Glutamatergic neuron (in vitro differentiated cells): ENCODE measurements at regions not wholly inside any gene's neighbourhood (a gene's known extent, or its start where the extent isn't known, plus 50 kb on each side); places are given as distances from the start of the nearest gene placed in this dataset.

Source experiments
- DNase-seq: peaks from one replicate; pipeline ENCODE4 v3.0.0; 2022
- H3K27ac Mint-ChIP-seq: one replicate; pipeline ENCODE4 v1.8.0; 2020; ENCODE audit warnings: mild to moderate bottlenecking, mixed read lengths, inconsistent platforms; ENCODE audit not compliant: unreplicated experiment
- H3K27me3 Mint-ChIP-seq: one replicate; pipeline ENCODE4 v1.8.0; 2020; ENCODE audit warnings: mild to moderate bottlenecking, moderate library complexity, mixed read lengths, inconsistent platforms; ENCODE audit not compliant: unreplicated experiment
- H3K36me3 Mint-ChIP-seq: one replicate; pipeline ENCODE4 v1.8.0; 2020; ENCODE audit warnings: mild to moderate bottlenecking, mixed read lengths, inconsistent platforms; ENCODE audit not compliant: unreplicated experiment
- H3K4me1 Mint-ChIP-seq: one replicate; pipeline ENCODE4 v1.8.0; 2020; ENCODE audit warnings: mild to moderate bottlenecking, low read depth, mixed read lengths, inconsistent platforms; ENCODE audit not compliant: unreplicated experiment
- H3K4me3 Mint-ChIP-seq: one replicate; pipeline ENCODE4 v1.8.0; 2020; ENCODE audit warnings: mild to moderate bottlenecking, mixed read lengths, inconsistent platforms; ENCODE audit not compliant: unreplicated experiment
- H3K9me3 Mint-ChIP-seq: one replicate; pipeline ENCODE4 v1.8.0; 2020; ENCODE audit warnings: mild to moderate bottlenecking, moderate library complexity, mixed read lengths, inconsistent platforms; ENCODE audit not compliant: unreplicated experiment
- TF ChIP-seq, protein P1 (sequence below): fragments of 200-600 bp; sonication (generic); IDR thresholded peaks from one replicate; pipeline ENCODE4 v1.5.0; 2021; ENCODE audit not compliant: partially characterized antibody, unreplicated experiment

GRCh38 chr13:34634448-34634847, 307.6 kb upstream of the NBEA start:
- Mint-ChIP-seq H3K36me3 (no peaks in the 10 kb centered on the region), H3K27me3 (no peaks in the 10 kb centered on the region), H3K4me3 (no peak overlapping the region), H3K4me1 (no peaks in the 10 kb centered on the region), H3K27ac (no peak overlapping the region), H3K9me3 (no peaks in the 10 kb centered on the region)
- TF ChIP-seq, protein P1, sequence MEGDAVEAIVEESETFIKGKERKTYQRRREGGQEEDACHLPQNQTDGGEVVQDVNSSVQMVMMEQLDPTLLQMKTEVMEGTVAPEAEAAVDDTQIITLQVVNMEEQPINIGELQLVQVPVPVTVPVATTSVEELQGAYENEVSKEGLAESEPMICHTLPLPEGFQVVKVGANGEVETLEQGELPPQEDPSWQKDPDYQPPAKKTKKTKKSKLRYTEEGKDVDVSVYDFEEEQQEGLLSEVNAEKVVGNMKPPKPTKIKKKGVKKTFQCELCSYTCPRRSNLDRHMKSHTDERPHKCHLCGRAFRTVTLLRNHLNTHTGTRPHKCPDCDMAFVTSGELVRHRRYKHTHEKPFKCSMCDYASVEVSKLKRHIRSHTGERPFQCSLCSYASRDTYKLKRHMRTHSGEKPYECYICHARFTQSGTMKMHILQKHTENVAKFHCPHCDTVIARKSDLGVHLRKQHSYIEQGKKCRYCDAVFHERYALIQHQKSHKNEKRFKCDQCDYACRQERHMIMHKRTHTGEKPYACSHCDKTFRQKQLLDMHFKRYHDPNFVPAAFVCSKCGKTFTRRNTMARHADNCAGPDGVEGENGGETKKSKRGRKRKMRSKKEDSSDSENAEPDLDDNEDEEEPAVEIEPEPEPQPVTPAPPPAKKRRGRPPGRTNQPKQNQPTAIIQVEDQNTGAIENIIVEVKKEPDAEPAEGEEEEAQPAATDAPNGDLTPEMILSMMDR: no peak
- no peak for DNase-seq

DNA sequence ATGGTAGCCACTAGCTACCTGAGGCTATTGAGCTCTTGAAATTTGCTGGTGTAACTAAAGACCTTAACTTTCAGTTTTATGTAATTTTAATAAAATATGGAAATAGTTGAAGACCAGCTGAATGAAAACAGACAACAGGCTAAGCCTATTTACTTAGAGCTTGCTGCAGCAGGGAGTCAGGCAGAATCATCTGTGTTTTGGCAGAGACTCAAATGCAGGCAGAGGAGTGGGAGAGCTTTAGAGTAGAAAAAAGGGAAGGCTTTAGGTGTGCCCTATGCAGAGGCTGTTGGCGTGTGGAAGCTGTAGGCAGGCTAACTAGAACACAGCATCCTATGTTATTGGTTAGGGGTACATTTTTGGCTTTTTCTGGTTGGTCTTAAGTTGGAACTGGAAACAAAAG, 304.9 kb upstream of the NBEA start:
- H3K4me1 Mint-ChIP-seq: no peaks in the 10 kb centered on the region

GRCh38 chr13:34637636-34638035, 304.4 kb upstream of the NBEA start:
- Mint-ChIP-seq H3K36me3 (no peaks in the 10 kb centered on the region), H3K4me1 (no peaks in the 10 kb centered on the region), H3K27ac (no peak overlapping the region), H3K27me3 (peaks cover 2% of the 10 kb centered on the region), H3K9me3 (no peaks in the 10 kb centered on the region), H3K4me3 (no peak overlapping the region)
- DNase-seq: no peak
- TF ChIP-seq, protein P1: no peak

More for the DNA sequence above, 304.9 kb upstream of the NBEA start:
- no peak for DNase-seq
- TF ChIP-seq, protein P1: no peak
- H3K27ac Mint-ChIP-seq: no peak overlapping the region
- no peak overlapping the region for H3K4me3 Mint-ChIP-seq
- no peaks in the 10 kb centered on the region for H3K9me3 Mint-ChIP-seq
- no peaks in the 10 kb centered on the region for H3K36me3 Mint-ChIP-seq
- peaks cover 1% of the 10 kb centered on the region for H3K27me3 Mint-ChIP-seq

- DNase-seq: no peak
- H3K27ac Mint-ChIP-seq: no peak overlapping the region
- H3K36me3 Mint-ChIP-seq: no peaks in the 10 kb centered on the region
- TF ChIP-seq, protein P1: no peak
- H3K9me3 Mint-ChIP-seq: no peaks in the 10 kb centered on the region
- peaks cover 2% of the 10 kb centered on the region for H3K27me3 Mint-ChIP-seq
- H3K4me1 Mint-ChIP-seq: no peaks in the 10 kb centered on the region
- no peak overlapping the region for H3K4me3 Mint-ChIP-seq
Observed at GRCh38 chr13:34638897-34639296, 303.2 kb upstream of the NBEA start.

DNA sequence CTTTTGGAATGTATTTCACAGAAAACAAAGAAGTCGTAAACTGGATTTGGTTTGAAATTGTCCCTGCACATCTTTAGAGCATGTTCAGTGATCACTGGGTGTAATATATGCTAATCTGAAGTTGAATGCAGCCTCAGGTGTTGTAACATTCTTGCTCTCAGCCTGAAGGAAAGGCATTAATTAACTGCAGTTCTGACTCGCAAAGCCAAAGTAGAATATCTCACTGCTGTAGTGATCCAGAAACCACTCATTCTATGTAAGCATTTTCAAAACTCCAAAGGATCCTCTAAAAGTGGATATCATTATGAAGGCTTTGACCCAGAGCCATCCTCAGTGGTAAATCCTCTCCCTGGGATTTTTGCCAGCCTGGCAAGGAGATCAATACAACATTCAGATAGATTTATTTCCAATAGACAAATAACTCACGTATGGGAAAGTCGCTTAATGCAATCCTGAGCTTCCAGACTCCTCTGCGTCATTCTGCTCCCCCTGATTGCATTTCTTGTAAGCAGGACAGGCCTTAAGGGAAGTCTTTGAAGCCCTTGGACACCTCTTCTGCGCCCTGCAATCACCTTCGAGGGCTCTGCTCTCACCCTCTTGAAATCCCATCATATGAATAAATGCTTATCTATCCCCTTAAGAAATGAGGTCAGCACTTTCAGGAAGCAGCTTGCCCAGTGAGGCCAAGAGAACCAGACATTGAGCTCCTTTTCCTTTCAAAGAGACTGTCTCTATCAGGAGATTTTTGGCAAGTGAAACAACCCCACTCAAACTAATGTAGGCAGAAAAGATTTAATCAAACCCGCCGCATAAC, 301.7 kb upstream of the NBEA start:
- TF ChIP-seq, protein P1: no peak
- Mint-ChIP-seq H3K27ac (no peak overlapping the region), H3K27me3 (peaks cover 2% of the 10 kb centered on the region), H3K4me1 (no peaks in the 10 kb centered on the region), H3K9me3 (no peaks in the 10 kb centered on the region), H3K4me3 (no peak overlapping the region), H3K36me3 (no peaks in the 10 kb centered on the region)
- no peak for DNase-seq
